Lung (tissue), 11 donors: ENCODE measurements at regions not wholly inside any gene's neighbourhood (a gene's known extent, or its start where the extent isn't known, plus 50 kb on each side); places are given as distances from the start of the nearest gene placed in this dataset.

Experiments
- ATAC-seq: fragments of 200-7000 bp; cut with Tn5 transposase; one replicate; pipeline ENCODE4 v1.9.1; 2020; ENCODE audit warnings: moderate number of reproducible peaks; ENCODE audit not compliant: insufficient read depth, low FRiP score
- DNase-seq, 3 donors: peaks; one replicate each; pipeline ENCODE4 v3.0.0-alpha.2; 2013 to 2017
- H3K27ac ChIP-seq, 2 donors: one replicate each; pipeline ENCODE4 v1.5.1; 2013; ENCODE audit warnings: mild to moderate bottlenecking in 2 of 2, moderate library complexity in 2 of 2, control low read depth in 1 of 2, inconsistent platforms in 1 of 2, low read depth in 1 of 2, low read length in 1 of 2
- H3K27me3 ChIP-seq, 3 donors: one replicate each; pipeline ENCODE4 v1.5.1; 2013; ENCODE audit warnings: low read length in 2 of 3; ENCODE audit not compliant: control insufficient read depth in 3 of 3, insufficient read depth in 3 of 3
- H3K36me3 ChIP-seq, 4 donors: one replicate each; pipeline ENCODE4 v1.5.1; 2013; ENCODE audit warnings: low read length in 4 of 4, mild to moderate bottlenecking in 1 of 4, moderate library complexity in 1 of 4; ENCODE audit not compliant: control insufficient read depth in 4 of 4, insufficient read depth in 4 of 4
- H3K4me1 ChIP-seq, 5 donors: one replicate each; pipeline ENCODE4 v1.5.1; 2013; ENCODE audit warnings: low read length in 5 of 5, mild to moderate bottlenecking in 2 of 5, moderate library complexity in 1 of 5; ENCODE audit not compliant: control insufficient read depth in 5 of 5, insufficient read depth in 5 of 5
- H3K4me3 ChIP-seq: one replicate; pipeline ENCODE4 v1.5.1; 2013; ENCODE audit warnings: mild to moderate bottlenecking, control low read depth, moderate library complexity
- H3K9ac ChIP-seq, 2 donors: one replicate each; pipeline ENCODE4 v1.5.1; 2013; ENCODE audit warnings: low read length in 2 of 2, control low read depth in 1 of 2; ENCODE audit not compliant: insufficient read depth in 1 of 2
- H3K9me3 ChIP-seq, 4 donors: one replicate each; pipeline ENCODE4 v1.5.1; 2013; ENCODE audit warnings: low read length in 3 of 4, mild to moderate bottlenecking in 1 of 4, moderate library complexity in 1 of 4; ENCODE audit not compliant: control insufficient read depth in 4 of 4, insufficient read depth in 3 of 4
- CTCF ChIP-seq: IDR thresholded peaks from 2 replicates; pipeline ENCODE4 v1.5.1; 2012; ENCODE audit warnings: mild to moderate bottlenecking; ENCODE audit errors: control extremely low read depth, extremely low read depth
- WGBS, 2 donors: extraction: QIAGEN DNeasy Blood & Tissue Kit; methylation state at CpG; one replicate each; pipeline ENCODE4 v1.1.7; 2013; 5-methylcytosine and 5-hydroxymethylcytosine counted together
- donor health status: control.
- donor health status: control.
- donor health status: Bipolar disorder and iron deficiency.
- donor health status: healthy.
- donor health status: DM: yes; HTN: yes; CAD: no.

- Histone ChIP-seq H3K27me3 (no peaks in the 10 kb centered on the region), H3K9me3 (peaks cover 0 to 5% (median 0%) of the 10 kb centered on the region in 4 donors), H3K4me3 (no peak overlapping the region), H3K36me3 (no peaks in the 10 kb centered on the region), H3K9ac (no peak overlapping the region), H3K27ac (no peak overlapping the region), H3K4me1 (no peaks in the 10 kb centered on the region)
- 84 to 88% methylated on average over 19 of the region's 19 CpGs for WGBS, 2 donors
- no peak for TF ChIP-seq CTCF
- DNase-seq (no peak), ATAC-seq (no peak)
Observed at GRCh38 chr1:181206979-181207790, 118.7 kb downstream of the IER5 start.

GRCh38 chr1:181208083-181208482 lies 119.6 kb downstream of the IER5 start:
- Histone ChIP-seq H3K4me3 (no peak overlapping the region), H3K4me1 (no peaks in the 10 kb centered on the region), H3K27ac (no peak overlapping the region), H3K9me3 (peaks cover 0 to 5% (median 0%) of the 10 kb centered on the region in 4 donors), H3K27me3 (no peaks in the 10 kb centered on the region), H3K36me3 (no peaks in the 10 kb centered on the region), H3K9ac (no peak overlapping the region)
- DNase-seq: no peak
- no peak for TF ChIP-seq CTCF
- WGBS, 2 donors: 85 to 90% methylated on average over 6 of the region's 6 CpGs
- no peak for ATAC-seq

- TF ChIP-seq CTCF: no peak
- H3K9ac ChIP-seq: no peak overlapping the region
- 90 to 93% methylated on average over 5 of the region's 5 CpGs for WGBS, 2 donors
- no peaks in the 10 kb centered on the region for H3K36me3 ChIP-seq
- peaks cover 0 to 4% (median 0%) of the 10 kb centered on the region in 4 donors for H3K9me3 ChIP-seq
- H3K27me3 ChIP-seq: no peaks in the 10 kb centered on the region
- no peak for ATAC-seq
- H3K4me1 ChIP-seq: no peaks in the 10 kb centered on the region
- no peak overlapping the region for H3K27ac ChIP-seq
- no peak for DNase-seq
- H3K4me3 ChIP-seq: no peak overlapping the region
Observed at GRCh38 chr1:181208967-181209366, 120.5 kb downstream of the IER5 start.
